ENCODE measurements at regions not wholly inside any gene's neighbourhood (a gene's known extent, or its start where the extent isn't known, plus 50 kb on each side); places are given as distances from the start of the nearest gene placed in this dataset.

GRCh38 chr11:134687548-134687947, 275.5 kb upstream of the B3GAT1 start:
- no peaks in the 10 kb centered on the region for H3K36me3 ChIP-seq (ENCODE audit: control insufficient read depth in 1 of 2, insufficient read depth in 2 of 2, low read length in 2 of 2)

GRCh38 chr11:134686460-134687061, 274.5 kb upstream of the B3GAT1 start:
- Histone ChIP-seq H3K36me3 (ENCODE audit: control insufficient read depth in 1 of 2, insufficient read depth in 2 of 2, low read length in 2 of 2) (no peaks in the 10 kb centered on the region), H3K4me1 (ENCODE audit: control insufficient read depth in 1 of 2, insufficient read depth in 2 of 2, low read length in 2 of 2) (peaks cover 0 to 16% of the 10 kb centered on the region in 2 donors), H3K27me3 (ENCODE audit: low read depth, low read length) (no peaks in the 10 kb centered on the region)

More at GRCh38 chr11:134687548-134687947, 275.5 kb upstream of the B3GAT1 start:
- Histone ChIP-seq H3K27me3 (ENCODE audit: low read depth, low read length) (no peaks in the 10 kb centered on the region), H3K9me3 (ENCODE audit: control insufficient read depth in 1 of 2, low read length in 2 of 2) (no peaks in the 10 kb centered on the region), H3K4me1 (ENCODE audit: control insufficient read depth in 1 of 2, insufficient read depth in 2 of 2, low read length in 2 of 2) (peaks cover 0 to 19% of the 10 kb centered on the region in 2 donors), H3K27ac (ENCODE audit: low read length) (no peak overlapping the region), H3K4me3 (ENCODE audit: low read depth in 1 of 2, low read length in 2 of 2) (no peak overlapping the region)

GRCh38 chr11:134685793-134686380, 273.8 kb upstream of the B3GAT1 start:
- Histone ChIP-seq H3K4me1 (ENCODE audit: control insufficient read depth in 1 of 2, insufficient read depth in 2 of 2, low read length in 2 of 2) (peaks cover 0 to 10% of the 10 kb centered on the region in 2 donors), H3K27me3 (ENCODE audit: low read depth, low read length) (no peaks in the 10 kb centered on the region), H3K4me3 (ENCODE audit: low read depth in 1 of 2, low read length in 2 of 2) (no peak overlapping the region), H3K36me3 (ENCODE audit: control insufficient read depth in 1 of 2, insufficient read depth in 2 of 2, low read length in 2 of 2) (no peaks in the 10 kb centered on the region), H3K9me3 (ENCODE audit: control insufficient read depth in 1 of 2, low read length in 2 of 2) (no peaks in the 10 kb centered on the region), H3K27ac (ENCODE audit: low read length) (no peak overlapping the region)

More at GRCh38 chr11:134686460-134687061, 274.5 kb upstream of the B3GAT1 start:
- Histone ChIP-seq H3K4me3 (ENCODE audit: low read depth in 1 of 2, low read length in 2 of 2) (no peak overlapping the region), H3K27ac (ENCODE audit: low read length) (no peak overlapping the region), H3K9me3 (ENCODE audit: control insufficient read depth in 1 of 2, low read length in 2 of 2) (no peaks in the 10 kb centered on the region)

- H3K9me3 ChIP-seq (ENCODE audit: control insufficient read depth in 1 of 2, low read length in 2 of 2), result no peaks in the 10 kb centered on the region
- peaks cover 0 to 10% of the 10 kb centered on the region in 2 donors for H3K4me1 ChIP-seq (ENCODE audit: control insufficient read depth in 1 of 2, insufficient read depth in 2 of 2, low read length in 2 of 2)
- no peak overlapping the region for H3K4me3 ChIP-seq (ENCODE audit: low read depth in 1 of 2, low read length in 2 of 2)
- no peak overlapping the region for H3K27ac ChIP-seq (ENCODE audit: low read length)
- no peaks in the 10 kb centered on the region for H3K36me3 ChIP-seq (ENCODE audit: control insufficient read depth in 1 of 2, insufficient read depth in 2 of 2, low read length in 2 of 2)
- no peaks in the 10 kb centered on the region for H3K27me3 ChIP-seq (ENCODE audit: low read depth, low read length)
Measured at GRCh38 chr11:134684576-134684975, 272.5 kb upstream of the B3GAT1 start.

- no peak overlapping the region for H3K27ac ChIP-seq (ENCODE audit: low read length)
- H3K27me3 ChIP-seq (ENCODE audit: low read depth, low read length), result no peaks in the 10 kb centered on the region
- H3K4me3 ChIP-seq (ENCODE audit: low read depth in 1 of 2, low read length in 2 of 2), result no peak overlapping the region
- H3K36me3 ChIP-seq (ENCODE audit: control insufficient read depth in 1 of 2, insufficient read depth in 2 of 2, low read length in 2 of 2), result no peaks in the 10 kb centered on the region
- H3K4me1 ChIP-seq (ENCODE audit: control insufficient read depth in 1 of 2, insufficient read depth in 2 of 2, low read length in 2 of 2), result peaks cover 0 to 10% of the 10 kb centered on the region in 2 donors
- H3K9me3 ChIP-seq (ENCODE audit: control insufficient read depth in 1 of 2, low read length in 2 of 2), result no peaks in the 10 kb centered on the region
Measured at GRCh38 chr11:134683860-134684259, 271.8 kb upstream of the B3GAT1 start.

- peaks cover 0 to 10% of the 10 kb centered on the region in 2 donors for H3K4me1 ChIP-seq (ENCODE audit: control insufficient read depth in 1 of 2, insufficient read depth in 2 of 2, low read length in 2 of 2)
- no peaks in the 10 kb centered on the region for H3K36me3 ChIP-seq (ENCODE audit: control insufficient read depth in 1 of 2, insufficient read depth in 2 of 2, low read length in 2 of 2)
- H3K9me3 ChIP-seq (ENCODE audit: control insufficient read depth in 1 of 2, low read length in 2 of 2), result no peaks in the 10 kb centered on the region
- H3K4me3 ChIP-seq (ENCODE audit: low read depth in 1 of 2, low read length in 2 of 2), result no peak overlapping the region
- H3K27me3 ChIP-seq (ENCODE audit: low read depth, low read length), result no peaks in the 10 kb centered on the region
- H3K27ac ChIP-seq (ENCODE audit: low read length), result no peak overlapping the region
Measured at GRCh38 chr11:134682577-134682976, 270.5 kb upstream of the B3GAT1 start.

GRCh38 chr11:134679592-134679991, 267.6 kb upstream of the B3GAT1 start:
- no peaks in the 10 kb centered on the region for H3K27me3 ChIP-seq (ENCODE audit: low read depth, low read length)
- H3K27ac ChIP-seq (ENCODE audit: low read length), result no peak overlapping the region
- no peak overlapping the region for H3K4me3 ChIP-seq (ENCODE audit: low read depth in 1 of 2, low read length in 2 of 2)
- H3K9me3 ChIP-seq (ENCODE audit: control insufficient read depth in 1 of 2, low read length in 2 of 2), result no peaks in the 10 kb centered on the region
- no peaks in the 10 kb centered on the region for H3K4me1 ChIP-seq (ENCODE audit: control insufficient read depth in 1 of 2, insufficient read depth in 2 of 2, low read length in 2 of 2)
- H3K36me3 ChIP-seq (ENCODE audit: control insufficient read depth in 1 of 2, insufficient read depth in 2 of 2, low read length in 2 of 2), result no peaks in the 10 kb centered on the region

- Histone ChIP-seq H3K4me3 (ENCODE audit: low read depth in 1 of 2, low read length in 2 of 2) (no peak overlapping the region), H3K4me1 (ENCODE audit: control insufficient read depth in 1 of 2, insufficient read depth in 2 of 2, low read length in 2 of 2) (no peaks in the 10 kb centered on the region), H3K36me3 (ENCODE audit: control insufficient read depth in 1 of 2, insufficient read depth in 2 of 2, low read length in 2 of 2) (no peaks in the 10 kb centered on the region), H3K27me3 (ENCODE audit: low read depth, low read length) (no peaks in the 10 kb centered on the region), H3K27ac (ENCODE audit: low read length) (no peak overlapping the region), H3K9me3 (ENCODE audit: control insufficient read depth in 1 of 2, low read length in 2 of 2) (peaks cover 0 to 4% of the 10 kb centered on the region in 2 donors)
Measured at GRCh38 chr11:134678744-134679143, 266.7 kb upstream of the B3GAT1 start.

- H3K27ac ChIP-seq (ENCODE audit: low read length), result no peak overlapping the region
- H3K4me1 ChIP-seq (ENCODE audit: control insufficient read depth in 1 of 2, insufficient read depth in 2 of 2, low read length in 2 of 2), result no peaks in the 10 kb centered on the region
Measured at GRCh38 chr11:134677891-134678551, 266.0 kb upstream of the B3GAT1 start.

GRCh38 chr11:134677397-134677822, 265.4 kb upstream of the B3GAT1 start:
- Histone ChIP-seq H3K9me3 (ENCODE audit: control insufficient read depth in 1 of 2, low read length in 2 of 2) (peaks cover 0 to 7% of the 10 kb centered on the region in 2 donors), H3K4me3 (ENCODE audit: low read depth in 1 of 2, low read length in 2 of 2) (no peak overlapping the region), H3K4me1 (ENCODE audit: control insufficient read depth in 1 of 2, insufficient read depth in 2 of 2, low read length in 2 of 2) (no peaks in the 10 kb centered on the region), H3K27me3 (ENCODE audit: low read depth, low read length) (no peaks in the 10 kb centered on the region), H3K36me3 (ENCODE audit: control insufficient read depth in 1 of 2, insufficient read depth in 2 of 2, low read length in 2 of 2) (no peaks in the 10 kb centered on the region), H3K27ac (ENCODE audit: low read length) (no peak overlapping the region)

More at GRCh38 chr11:134677891-134678551, 266.0 kb upstream of the B3GAT1 start:
- Histone ChIP-seq H3K4me3 (ENCODE audit: low read depth in 1 of 2, low read length in 2 of 2) (no peak overlapping the region), H3K27me3 (ENCODE audit: low read depth, low read length) (no peaks in the 10 kb centered on the region), H3K36me3 (ENCODE audit: control insufficient read depth in 1 of 2, insufficient read depth in 2 of 2, low read length in 2 of 2) (no peaks in the 10 kb centered on the region), H3K9me3 (ENCODE audit: control insufficient read depth in 1 of 2, low read length in 2 of 2) (peaks cover 0 to 7% of the 10 kb centered on the region in 2 donors)

- Histone ChIP-seq H3K36me3 (ENCODE audit: control insufficient read depth in 1 of 2, insufficient read depth in 2 of 2, low read length in 2 of 2) (no peaks in the 10 kb centered on the region), H3K4me3 (ENCODE audit: low read depth in 1 of 2, low read length in 2 of 2) (no peak overlapping the region), H3K27me3 (ENCODE audit: low read depth, low read length) (no peaks in the 10 kb centered on the region), H3K9me3 (ENCODE audit: control insufficient read depth in 1 of 2, low read length in 2 of 2) (peaks cover 2 to 7% of the 10 kb centered on the region in 2 donors), H3K4me1 (ENCODE audit: control insufficient read depth in 1 of 2, insufficient read depth in 2 of 2, low read length in 2 of 2) (no peaks in the 10 kb centered on the region), H3K27ac (ENCODE audit: low read length) (no peak overlapping the region)
Measured at GRCh38 chr11:134676516-134677287, 264.7 kb upstream of the B3GAT1 start.
